HG02642 (cell line): ENCODE measurements at regions not wholly inside any gene's neighbourhood (a gene's known extent, or its start where the extent isn't known, plus 50 kb on each side); places are given as distances from the start of the nearest gene placed in this dataset.

Source experiments
- ATAC-seq: cut with Tn5 transposase; IDR thresholded peaks from one replicate; pipeline ENCODE4 v1.9.1; 2021; ENCODE audit warnings: mild to moderate bottlenecking; ENCODE audit not compliant: unreplicated experiment, poor library complexity

DNA sequence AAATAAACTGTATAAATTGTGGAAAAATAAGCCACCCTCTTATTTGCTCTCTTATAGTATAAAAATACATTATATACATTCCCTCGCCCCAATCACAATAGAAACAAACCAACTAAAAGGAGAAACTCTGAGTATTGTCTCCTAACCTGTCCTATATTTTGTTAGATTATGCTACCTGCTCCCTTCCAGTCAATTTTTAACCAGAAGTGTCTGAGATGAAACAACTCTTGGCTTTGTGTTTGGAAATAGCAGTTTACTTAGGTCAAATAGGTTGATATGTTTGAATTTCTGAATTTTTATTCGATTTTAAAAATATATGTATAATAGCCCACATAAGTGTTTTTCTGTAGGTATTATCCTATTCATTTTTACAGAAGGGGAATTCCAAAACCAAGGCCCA is 475.0 kb upstream of the ZNF462 start:
- ATAC-seq = no peak

DNA sequence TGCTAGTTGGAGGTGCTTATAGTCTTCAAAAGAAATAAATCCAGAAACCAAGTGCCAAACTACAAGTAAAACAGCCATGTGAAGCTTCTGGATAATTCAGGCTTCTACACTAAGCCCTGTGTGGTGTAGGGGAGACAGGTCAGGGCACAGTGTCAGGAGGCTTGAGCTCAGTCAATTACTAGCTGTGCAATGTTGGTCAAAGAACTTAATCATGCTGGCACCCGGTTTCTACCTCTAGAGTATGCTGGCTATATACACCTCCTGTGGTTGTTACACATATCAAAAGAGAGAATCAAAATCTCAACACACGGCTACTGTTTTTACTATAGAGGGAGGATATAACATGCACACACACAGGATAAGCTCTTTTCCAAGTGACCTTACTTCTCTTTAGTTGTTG is 469.7 kb upstream of the ZNF462 start:
- no peak for ATAC-seq

- ATAC-seq = no peak
Measured at GRCh38 chr9:106400170-106400569, 462.8 kb upstream of the ZNF462 start.

DNA sequence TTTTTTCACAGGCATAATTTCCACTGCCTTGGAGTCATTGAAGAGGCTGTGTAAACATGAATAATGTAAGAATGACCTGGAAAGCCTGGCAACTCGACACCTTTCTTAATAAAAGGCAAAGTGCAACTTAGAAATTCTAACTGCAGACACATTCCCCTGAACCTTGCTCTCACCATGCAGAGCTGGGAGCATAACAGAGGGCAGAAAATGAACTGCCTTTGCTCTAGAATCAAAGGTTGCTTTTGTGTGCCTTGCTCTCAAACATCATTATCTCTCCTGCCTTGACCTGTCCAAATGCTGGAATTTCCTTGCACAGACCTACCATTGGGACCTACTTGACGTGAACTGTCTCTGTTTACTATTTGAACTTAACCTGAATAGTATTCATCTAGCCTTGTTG is 462.0 kb upstream of the ZNF462 start:
- no peak for ATAC-seq

- no peak for ATAC-seq
Measured at GRCh38 chr9:106403081-106403480, 459.9 kb upstream of the ZNF462 start.

DNA sequence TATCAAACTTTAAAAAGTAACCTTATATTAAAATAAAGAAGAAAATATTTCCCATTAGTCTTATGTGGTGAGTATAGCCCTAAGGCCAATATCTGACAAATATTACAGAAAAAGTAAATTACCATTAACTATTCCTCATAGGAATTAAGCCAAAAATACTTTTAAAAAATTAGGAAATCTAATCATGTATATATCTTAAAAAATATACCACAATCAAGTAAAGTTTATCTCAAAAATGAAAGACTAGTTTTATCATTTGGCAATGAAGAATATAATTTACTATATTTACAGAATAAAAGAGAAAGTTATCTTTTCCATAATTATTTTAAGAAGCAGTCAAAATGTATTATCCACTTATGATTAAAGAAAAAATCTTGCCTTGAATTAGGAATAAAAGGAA is 458.8 kb upstream of the ZNF462 start:
- ATAC-seq = no peak

DNA sequence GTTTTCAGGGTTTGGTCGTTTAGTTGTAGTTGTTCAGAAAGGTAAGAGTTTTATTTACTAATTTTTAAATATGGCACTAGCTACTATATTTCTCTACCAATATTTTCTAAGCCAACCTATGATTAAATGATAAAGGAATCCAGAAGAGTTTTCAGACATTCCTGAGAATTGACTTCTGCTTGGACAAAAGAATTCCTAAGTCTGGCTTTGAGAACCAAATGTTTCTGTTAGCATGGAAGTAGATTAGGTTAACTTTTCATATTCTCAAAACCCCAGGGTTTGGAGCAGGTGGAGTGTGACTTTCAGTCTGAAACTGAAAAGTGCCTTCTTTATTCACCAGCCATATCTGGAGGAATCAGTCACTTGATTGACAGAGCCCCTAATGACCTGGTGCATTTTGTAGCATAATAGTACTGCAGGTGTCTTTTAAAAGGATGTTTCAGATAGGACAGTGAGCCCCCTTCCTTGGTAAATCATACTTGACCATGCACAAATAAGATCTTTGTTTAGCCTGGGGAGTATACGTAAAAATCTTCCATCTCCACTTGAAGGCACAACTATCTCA is 457.0 kb upstream of the ZNF462 start:
- ATAC-seq = no peak

GRCh38 chr9:106414042-106414441 is 448.9 kb upstream of the ZNF462 start:
- no peak for ATAC-seq

DNA sequence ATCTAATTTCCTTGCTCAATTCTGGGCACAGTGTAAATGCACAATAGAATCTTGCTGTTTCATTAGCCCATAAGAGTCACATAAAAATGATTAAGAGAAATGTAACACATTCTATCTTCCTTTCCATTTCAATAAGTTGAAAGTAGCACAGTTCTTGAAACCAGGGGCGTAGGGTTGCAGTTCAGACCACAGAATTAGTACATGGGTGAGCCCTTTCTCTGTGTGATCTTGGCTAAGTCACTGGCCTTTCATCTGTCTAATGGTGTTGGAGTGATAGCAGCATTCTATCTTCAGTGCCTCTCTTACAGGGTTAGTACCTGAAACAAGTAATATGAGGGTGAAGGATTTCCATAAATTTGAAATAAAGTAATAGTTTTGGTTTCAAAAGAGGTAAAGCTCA is 445.3 kb upstream of the ZNF462 start:
- no peak for ATAC-seq

GRCh38 chr9:106419829-106420228 is 443.1 kb upstream of the ZNF462 start:
- ATAC-seq = no peak

DNA sequence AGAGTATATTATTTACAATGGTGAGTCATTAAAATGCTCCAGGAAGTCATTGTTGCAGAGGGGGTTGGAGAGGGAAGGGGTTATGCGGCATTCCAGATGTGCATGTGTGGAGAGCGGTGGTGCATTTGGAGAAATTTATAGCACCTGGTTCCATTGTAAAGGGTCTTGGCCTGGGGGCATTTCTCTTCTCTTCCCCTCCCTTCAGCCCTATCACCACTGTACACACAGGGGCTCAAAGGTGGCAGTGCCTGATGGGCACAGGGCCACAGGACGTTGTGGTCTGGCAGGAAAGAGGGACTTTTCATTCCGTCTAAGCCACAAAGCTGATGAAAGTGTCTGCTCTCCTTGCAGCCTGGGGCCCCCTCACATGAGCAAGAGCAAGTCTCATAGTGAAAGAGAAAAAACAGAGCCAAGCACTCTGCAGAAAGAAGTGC is 442.4 kb upstream of the ZNF462 start:
- ATAC-seq = peak; percentile 76

DNA sequence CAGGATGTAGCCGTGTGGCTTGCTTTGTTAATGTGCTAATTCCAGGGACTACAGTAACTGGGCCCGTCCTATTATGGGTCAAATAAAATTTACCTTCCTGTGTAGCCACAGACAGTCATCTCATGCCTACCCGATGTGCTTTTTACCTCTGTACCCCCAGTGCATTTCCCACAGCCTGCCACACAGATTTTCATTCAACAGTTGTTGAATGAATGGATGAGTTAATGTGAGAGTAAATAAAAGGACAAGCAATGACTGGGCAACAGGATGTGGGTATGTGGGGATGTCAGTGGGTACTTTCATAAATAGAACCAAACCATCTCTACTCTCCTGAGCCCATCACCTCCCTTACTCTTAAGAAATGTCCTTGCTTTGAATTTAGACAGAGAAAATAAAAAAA is 441.2 kb upstream of the ZNF462 start:
- ATAC-seq = peak; percentile 49

GRCh38 chr9:106423575-106423974 is 439.4 kb upstream of the ZNF462 start:
- no peak for ATAC-seq

DNA sequence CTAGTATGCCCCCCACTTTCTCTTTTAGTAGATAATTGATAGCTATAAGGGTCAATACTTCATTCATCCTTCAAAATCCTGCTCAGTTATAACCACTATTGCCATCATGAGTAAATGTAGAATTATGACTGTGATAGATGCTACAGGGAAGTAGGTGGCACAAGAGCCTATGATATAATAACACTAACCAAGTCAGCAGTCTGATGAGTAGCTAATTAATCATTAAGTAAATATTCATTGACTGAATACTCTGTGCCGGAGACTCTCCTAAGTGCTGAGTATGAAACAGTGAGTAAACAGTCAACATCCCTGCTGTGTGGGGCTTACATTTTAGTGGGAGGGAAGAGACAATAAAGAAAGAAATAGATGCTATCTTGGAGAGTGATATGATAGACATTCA is 430.3 kb upstream of the ZNF462 start:
- no peak for ATAC-seq

GRCh38 chr9:106438928-106439327 is 424.0 kb upstream of the ZNF462 start:
- ATAC-seq = no peak

- no peak for ATAC-seq
Measured at GRCh38 chr9:106441283-106441682, 421.7 kb upstream of the ZNF462 start.

DNA sequence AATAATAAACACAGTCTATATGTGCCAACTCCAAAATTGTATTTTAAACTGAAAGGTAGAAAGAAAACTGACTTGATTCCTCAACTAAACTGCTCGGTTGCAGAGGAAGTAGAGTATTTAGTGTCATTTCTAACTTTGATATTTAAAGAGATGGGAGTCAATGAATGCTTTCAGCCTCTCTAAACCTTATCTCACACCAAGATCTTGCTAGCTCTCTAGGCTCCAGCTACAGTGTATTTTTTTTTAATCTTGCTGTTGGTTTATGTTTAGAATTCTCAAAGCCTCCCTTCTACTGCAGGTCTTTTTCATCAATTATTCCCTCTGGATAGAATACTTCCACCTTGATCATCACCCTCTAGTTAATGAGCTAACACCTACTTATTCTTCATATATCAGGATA is 419.4 kb upstream of the ZNF462 start:
- ATAC-seq = no peak

- ATAC-seq = no peak
Measured at GRCh38 chr9:106445107-106445506, 417.9 kb upstream of the ZNF462 start.

DNA sequence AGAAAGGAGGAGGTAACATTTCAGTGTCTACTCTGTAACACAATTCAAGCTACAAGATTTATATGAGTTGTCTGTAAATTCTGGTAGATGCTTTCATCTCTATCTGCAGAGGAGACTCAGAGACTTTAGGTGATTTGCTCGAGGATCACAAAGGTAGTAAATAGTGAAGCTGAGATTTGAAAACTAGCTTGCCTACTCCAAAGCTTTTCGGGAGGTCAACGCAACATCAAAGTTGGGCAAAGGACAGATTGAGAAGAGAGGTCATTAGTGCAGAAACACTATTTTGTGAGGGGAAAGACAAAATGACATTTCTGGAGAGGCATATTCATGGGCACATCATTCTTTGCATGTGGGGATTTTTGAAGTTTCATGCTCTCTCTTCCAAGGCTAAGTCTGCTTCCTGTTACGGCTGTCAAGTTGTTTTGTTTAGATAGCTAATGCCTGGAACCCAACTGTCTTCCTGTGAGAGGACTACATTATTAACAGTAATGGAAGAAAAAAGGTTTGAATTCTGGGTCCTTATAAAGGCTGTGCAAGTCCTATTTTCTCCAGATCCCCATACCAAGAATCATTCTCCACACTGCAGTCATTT is 413.5 kb upstream of the ZNF462 start:
- no peak for ATAC-seq

DNA sequence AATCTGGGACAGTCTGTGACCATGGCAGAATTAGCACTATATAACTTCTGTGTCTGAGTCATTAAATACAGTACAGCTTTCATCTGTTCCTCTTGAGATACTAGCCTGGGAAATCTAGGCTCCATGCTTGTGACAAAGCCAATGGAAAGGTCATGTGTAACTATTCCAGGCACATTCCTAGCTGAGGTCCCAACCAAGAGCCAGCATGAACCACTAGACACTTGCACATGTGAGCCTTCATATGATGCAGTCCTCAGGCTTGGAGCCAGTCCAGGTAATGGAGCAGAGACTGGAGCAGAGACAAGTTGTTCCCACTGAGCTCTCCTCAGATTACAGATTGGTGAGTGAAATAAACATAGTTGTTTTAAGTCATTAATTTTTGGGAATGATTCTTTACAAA is 412.4 kb upstream of the ZNF462 start:
- no peak for ATAC-seq

GRCh38 chr9:106451223-106451622 is 411.7 kb upstream of the ZNF462 start:
- ATAC-seq = no peak

DNA sequence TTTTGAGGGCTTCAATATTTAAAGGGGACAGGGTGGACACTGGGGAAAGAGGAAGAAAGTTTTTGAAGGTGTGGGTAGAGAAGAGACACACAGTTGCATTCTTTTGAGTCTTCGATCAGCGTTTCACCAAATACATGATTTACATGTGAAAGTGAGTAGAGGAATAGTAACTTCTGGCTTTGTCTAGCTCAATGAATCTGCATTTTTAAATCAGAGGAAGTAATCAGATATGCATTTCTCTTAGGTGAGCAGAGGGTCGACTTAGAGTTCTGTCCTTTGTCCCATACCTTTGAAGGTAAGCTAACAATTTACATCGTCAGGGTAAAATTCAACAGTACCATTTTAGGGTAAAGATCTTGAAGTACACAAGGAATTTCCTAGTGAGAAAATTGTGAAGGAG is 406.4 kb upstream of the ZNF462 start:
- no peak for ATAC-seq
